ENCODE measurements at regions not wholly inside any gene's neighbourhood (a gene's known extent, or its start where the extent isn't known, plus 50 kb on each side); places are given as distances from the start of the nearest gene placed in this dataset.

- peak; percentile 58 for DNase-seq (ENCODE audit: low read depth, low spot score)
- no peak overlapping the region for H3K4me3 ChIP-seq (ENCODE audit: low read depth, low read length)
- no peak for TF ChIP-seq CTCF (IDR thresholded peaks at IDR 0.05; ENCODE audit: low read depth, low read length)
- in situ Hi-C loops (cut with HindIII; ENCODE audit: low sequenced_read_pairs): no loop called here
Measured at GRCh38 chr6:2378891-2379652, 133.7 kb upstream of the GMDS start.

GRCh38 chr6:2378046-2378657 lies 132.7 kb upstream of the GMDS start:
- no peak for DNase-seq (ENCODE audit: low read depth, low spot score)
- H3K4me3 ChIP-seq (ENCODE audit: low read depth, low read length): no peak overlapping the region
- in situ Hi-C loops (cut with HindIII; ENCODE audit: low sequenced_read_pairs): no loop called here
- no peak for TF ChIP-seq CTCF (IDR thresholded peaks at IDR 0.05; ENCODE audit: low read depth, low read length)

- in situ Hi-C loops (cut with HindIII; ENCODE audit: low sequenced_read_pairs): no loop called here
- DNase-seq (ENCODE audit: low read depth, low spot score): peak; percentile 90
- TF ChIP-seq CTCF (IDR thresholded peaks at IDR 0.05; ENCODE audit: low read depth, low read length): no peak
- H3K4me3 ChIP-seq (ENCODE audit: low read depth, low read length): no peak overlapping the region
Measured at GRCh38 chr6:2376429-2377355, 131.3 kb upstream of the GMDS start.

- DNase-seq (ENCODE audit: low read depth, low spot score): no peak
Measured at GRCh38 chr6:2375443-2375842, 130.0 kb upstream of the GMDS start.

GRCh38 chr6:2369606-2370005 lies 124.2 kb upstream of the GMDS start:
- in situ Hi-C loops (cut with HindIII; ENCODE audit: low sequenced_read_pairs): no loop called here
- DNase-seq (ENCODE audit: low read depth, low spot score): no peak
- no peak overlapping the region for H3K4me3 ChIP-seq (ENCODE audit: low read depth, low read length)
- no peak for TF ChIP-seq CTCF (IDR thresholded peaks at IDR 0.05; ENCODE audit: low read depth, low read length)

More at GRCh38 chr6:2375443-2375842, 130.0 kb upstream of the GMDS start:
- in situ Hi-C loops (cut with HindIII; ENCODE audit: low sequenced_read_pairs): no loop called here
- TF ChIP-seq CTCF (IDR thresholded peaks at IDR 0.05; ENCODE audit: low read depth, low read length): no peak
- H3K4me3 ChIP-seq (ENCODE audit: low read depth, low read length): no peak overlapping the region

- in situ Hi-C loops (cut with HindIII; ENCODE audit: low sequenced_read_pairs): no loop called here
- H3K4me3 ChIP-seq (ENCODE audit: low read depth, low read length): no peak overlapping the region
- no peak for DNase-seq (ENCODE audit: low read depth, low spot score)
- no peak for TF ChIP-seq CTCF (IDR thresholded peaks at IDR 0.05; ENCODE audit: low read depth, low read length)
Measured at GRCh38 chr6:2363211-2363610, 117.8 kb upstream of the GMDS start.
